ENCODE measurements at regions not wholly inside any gene's neighbourhood (a gene's known extent, or its start where the extent isn't known, plus 50 kb on each side); places are given as distances from the start of the nearest gene placed in this dataset.

DNA sequence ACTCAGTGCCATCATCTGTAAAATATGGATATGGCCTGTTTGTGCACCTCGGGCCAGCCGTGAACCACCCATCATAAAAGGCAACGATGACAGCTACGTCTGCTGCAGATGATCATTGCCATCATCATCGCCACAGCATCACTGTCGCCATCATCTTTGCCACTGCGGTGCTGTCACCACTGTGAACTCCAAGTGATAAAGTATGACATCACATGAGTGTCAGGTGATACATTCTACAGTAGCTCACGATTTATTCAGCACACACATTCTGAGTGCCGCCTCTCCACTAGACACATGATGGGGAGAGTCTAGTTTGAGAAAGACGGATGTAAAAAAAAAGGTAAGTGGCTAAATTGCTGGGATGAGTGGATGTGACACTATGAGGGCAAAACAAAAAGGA is 755.4 kb upstream of the RAB6C start:
- TF ChIP-seq POLR2AphosphoS5 (IDR thresholded peaks at IDR 0.05; ENCODE audit: low read depth) = no peak
- no peak for TF ChIP-seq REST (IDR thresholded peaks at IDR 0.05; ENCODE audit: insufficient replicate concordance, low read depth)
- TF ChIP-seq, protein P1, sequence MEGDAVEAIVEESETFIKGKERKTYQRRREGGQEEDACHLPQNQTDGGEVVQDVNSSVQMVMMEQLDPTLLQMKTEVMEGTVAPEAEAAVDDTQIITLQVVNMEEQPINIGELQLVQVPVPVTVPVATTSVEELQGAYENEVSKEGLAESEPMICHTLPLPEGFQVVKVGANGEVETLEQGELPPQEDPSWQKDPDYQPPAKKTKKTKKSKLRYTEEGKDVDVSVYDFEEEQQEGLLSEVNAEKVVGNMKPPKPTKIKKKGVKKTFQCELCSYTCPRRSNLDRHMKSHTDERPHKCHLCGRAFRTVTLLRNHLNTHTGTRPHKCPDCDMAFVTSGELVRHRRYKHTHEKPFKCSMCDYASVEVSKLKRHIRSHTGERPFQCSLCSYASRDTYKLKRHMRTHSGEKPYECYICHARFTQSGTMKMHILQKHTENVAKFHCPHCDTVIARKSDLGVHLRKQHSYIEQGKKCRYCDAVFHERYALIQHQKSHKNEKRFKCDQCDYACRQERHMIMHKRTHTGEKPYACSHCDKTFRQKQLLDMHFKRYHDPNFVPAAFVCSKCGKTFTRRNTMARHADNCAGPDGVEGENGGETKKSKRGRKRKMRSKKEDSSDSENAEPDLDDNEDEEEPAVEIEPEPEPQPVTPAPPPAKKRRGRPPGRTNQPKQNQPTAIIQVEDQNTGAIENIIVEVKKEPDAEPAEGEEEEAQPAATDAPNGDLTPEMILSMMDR (IDR thresholded peaks at IDR 0.05; ENCODE audit: insufficient read depth, low read length) = no peak
- no peak for TF ChIP-seq SPI1 (IDR thresholded peaks at IDR 0.05; ENCODE audit: borderline replicate concordance, low read depth)
- no peak for TF ChIP-seq GABPA (IDR thresholded peaks at IDR 0.05; ENCODE audit: low read depth)
- H3K27ac ChIP-seq (replicated peaks) = no peak overlapping the region
- H3K27me3 ChIP-seq (ENCODE audit: insufficient read depth, poor library complexity, severe bottlenecking) = no peaks in the 10 kb centered on the region
- no peak overlapping the region for H3K4me3 ChIP-seq (replicated peaks; ENCODE audit: insufficient read depth, low read length)
- no peak for DNase-seq (ENCODE audit: low read depth in 1 of 2, low spot score in 1 of 2)

- Histone ChIP-seq H3K27ac (replicated peaks) (no peak overlapping the region), H3K4me3 (replicated peaks; ENCODE audit: insufficient read depth, low read length) (no peak overlapping the region), H3K27me3 (ENCODE audit: insufficient read depth, poor library complexity, severe bottlenecking) (no peaks in the 10 kb centered on the region)
- TF ChIP-seq SPI1 (IDR thresholded peaks at IDR 0.05; ENCODE audit: borderline replicate concordance, low read depth) = no peak
- DNase-seq (ENCODE audit: low read depth in 1 of 2, low spot score in 1 of 2) = no peak
Measured at GRCh38 chr2:129224486-129224885, 755.0 kb upstream of the RAB6C start.

DNA sequence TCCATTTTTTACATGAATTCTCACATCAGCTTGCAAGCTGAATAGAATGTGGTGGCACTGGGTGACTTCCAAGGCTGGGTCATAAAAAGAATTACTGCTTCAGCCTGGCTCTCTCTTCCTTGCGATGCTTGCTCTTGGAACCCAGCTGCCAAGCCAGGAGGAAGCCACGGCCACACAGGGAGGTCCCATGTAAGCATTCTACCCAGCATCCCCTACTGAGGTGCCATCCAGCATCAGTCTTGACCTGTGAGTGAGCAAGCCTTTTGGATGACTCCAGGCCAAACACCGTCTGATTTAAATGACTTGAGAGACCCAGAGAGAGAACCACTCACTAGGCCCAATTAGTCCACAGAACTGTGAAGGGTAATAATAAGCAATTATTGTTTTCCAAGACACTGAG is 750.3 kb upstream of the RAB6C start:
- TF ChIP-seq SPI1 (IDR thresholded peaks at IDR 0.05; ENCODE audit: borderline replicate concordance, low read depth) = no peak
- TF ChIP-seq REST (IDR thresholded peaks at IDR 0.05; ENCODE audit: insufficient replicate concordance, low read depth) = no peak
- no peaks in the 10 kb centered on the region for H3K27me3 ChIP-seq (ENCODE audit: insufficient read depth, poor library complexity, severe bottlenecking)
- no peak overlapping the region for H3K27ac ChIP-seq (replicated peaks)
- no peak overlapping the region for H3K4me3 ChIP-seq (replicated peaks; ENCODE audit: insufficient read depth, low read length)
- DNase-seq (ENCODE audit: low read depth in 1 of 2, low spot score in 1 of 2) = no peak

DNA sequence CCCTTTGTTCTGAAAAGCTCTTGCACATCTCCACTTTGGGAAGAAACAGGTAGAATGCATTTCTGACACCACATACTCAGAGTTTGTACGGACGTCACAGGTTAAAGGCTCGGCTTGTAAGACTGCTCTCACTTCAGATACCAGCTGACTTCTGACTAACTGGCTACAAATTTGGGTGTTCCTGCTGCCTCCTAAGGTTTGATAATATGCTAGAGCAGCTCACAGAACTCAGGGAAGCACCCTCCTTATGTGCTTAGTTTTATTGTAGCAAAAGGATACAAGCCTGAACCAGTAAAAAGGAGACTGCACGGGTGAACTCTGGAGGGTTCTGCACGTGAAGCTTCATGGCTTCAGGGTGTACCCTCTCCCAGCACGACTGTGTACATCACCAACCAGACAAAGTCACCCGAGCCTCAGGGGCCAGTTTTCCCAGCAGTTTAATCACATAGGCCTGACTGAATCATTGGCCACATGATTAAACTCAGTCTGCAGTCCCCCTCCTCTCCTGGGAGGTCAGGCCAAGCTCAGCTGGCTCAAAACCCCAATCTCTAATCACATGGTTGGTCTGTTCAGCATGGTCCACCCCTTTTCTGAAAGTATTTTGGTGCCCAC is 749.5 kb upstream of the RAB6C start:
- DNase-seq (ENCODE audit: low read depth in 1 of 2, low spot score in 1 of 2) = no peak
- Histone ChIP-seq H3K27me3 (ENCODE audit: insufficient read depth, poor library complexity, severe bottlenecking) (no peaks in the 10 kb centered on the region), H3K4me3 (replicated peaks; ENCODE audit: insufficient read depth, low read length) (no peak overlapping the region), H3K27ac (replicated peaks) (no peak overlapping the region)
- TF ChIP-seq SPI1 (IDR thresholded peaks at IDR 0.05; ENCODE audit: borderline replicate concordance, low read depth) (no peak), POLR2AphosphoS5 (IDR thresholded peaks at IDR 0.05; ENCODE audit: low read depth) (no peak), GABPA (IDR thresholded peaks at IDR 0.05; ENCODE audit: low read depth) (no peak), REST (IDR thresholded peaks at IDR 0.05; ENCODE audit: insufficient replicate concordance, low read depth) (no peak)
- TF ChIP-seq, protein P1 (IDR thresholded peaks at IDR 0.05; ENCODE audit: insufficient read depth, low read length) = no peak

Data from HL-60 (cell line).